ENCODE measurements at regions not wholly inside any gene's neighbourhood (a gene's known extent, or its start where the extent isn't known, plus 50 kb on each side); places are given as distances from the start of the nearest gene placed in this dataset.

GRCh38 chr15:47384776-47385175, 332.5 kb upstream of the SEMA6D start:
- Histone ChIP-seq H2BK20ac (ENCODE audit: low read depth, low read length, poor library complexity, severe bottlenecking) (no peak overlapping the region), H3K27me3 (ENCODE audit: insufficient read depth, low read length) (no peaks in the 10 kb centered on the region), H2AK5ac (ENCODE audit: insufficient read length, low read length) (no peak overlapping the region), H4K91ac (ENCODE audit: insufficient read length, low read depth, low read length) (no peak overlapping the region), H4K5ac (ENCODE audit: insufficient read length, low read depth, low read length) (no peak overlapping the region), H2BK5ac (ENCODE audit: insufficient read length, low read length) (no peak overlapping the region), H2BK120ac (ENCODE audit: low read depth, low read length, poor library complexity, severe bottlenecking) (no peak overlapping the region), H4K8ac (replicated peaks; ENCODE audit: insufficient read length, low read depth, low read length) (no peak overlapping the region), H3K23me2 (ENCODE audit: insufficient read length, low read depth, low read length, poor library complexity, severe bottlenecking) (no peaks in the 10 kb centered on the region), H3K79me1 (ENCODE audit: insufficient read depth, low read depth, low read length, poor library complexity, severe bottlenecking) (no peaks in the 10 kb centered on the region), H2AFZ (ENCODE audit: low read length) (no peak overlapping the region), H3K4ac (ENCODE audit: low read depth, low read length) (no peak overlapping the region), H3K9me3 (ENCODE audit: control insufficient read depth, low read depth, low read length) (no peaks in the 10 kb centered on the region), H3K27ac (ENCODE audit: insufficient read length, low read depth, low read length) (no peak overlapping the region), H3T11ph (ENCODE audit: low read length) (no peak overlapping the region), H2BK12ac (ENCODE audit: insufficient read length, low read depth, low read length) (no peak overlapping the region), H3K79me2 (ENCODE audit: insufficient read depth, low read length) (no peaks in the 10 kb centered on the region), H4K20me1 (ENCODE audit: control insufficient read depth, insufficient read depth, insufficient read length) (no peaks in the 10 kb centered on the region), H3K14ac (ENCODE audit: insufficient read depth, low read length) (no peak overlapping the region), H3K4me2 (ENCODE audit: insufficient read depth, insufficient read length, low read length) (no peak overlapping the region), H3K23ac (ENCODE audit: insufficient read length, low read depth, low read length) (no peak overlapping the region), H3K9ac (ENCODE audit: extremely low read depth, insufficient read length, low read length) (no peak overlapping the region), H3K4me1 (ENCODE audit: insufficient read depth, low read length) (no peaks in the 10 kb centered on the region), H3K18ac (ENCODE audit: insufficient read length, low read depth, low read length) (no peak overlapping the region), H3K56ac (ENCODE audit: insufficient read length, low read depth, low read length) (no peak overlapping the region), H2BK15ac (ENCODE audit: low read depth, low read length) (no peak overlapping the region)
- TF ChIP-seq CTCF (conservative IDR thresholded peaks at IDR 0.05), result no peak
- no peak for DNase-seq
- peaks cover 5 to 7% of the 10 kb centered on the region in 2 experiments for H3K4me1 Mint-ChIP-seq
- H3K9me3 Mint-ChIP-seq, result no peaks in the 10 kb centered on the region
- H3K4me3 Mint-ChIP-seq, result no peak overlapping the region
- WGBS (ENCODE audit: extremely low coverage, insufficient read length, low lambda C conversion rate), result no CpG with 5 or more reads among the region's 2 CpGs
- H3K27ac Mint-ChIP-seq, result no peak overlapping the region
- H3K36me3 Mint-ChIP-seq (ENCODE audit: insufficient read depth in 1 of 3, low read depth in 3 of 3), result no peaks in the 10 kb centered on the region
- H3K27me3 Mint-ChIP-seq (ENCODE audit: low read depth), result no peaks in the 10 kb centered on the region

Measured in H9 (cell line).